GM12801 (cell line): ENCODE measurements at regions not wholly inside any gene's neighbourhood (a gene's known extent, or its start where the extent isn't known, plus 50 kb on each side); places are given as distances from the start of the nearest gene placed in this dataset.

Source experiments
- TF ChIP-seq, protein P1 (sequence below): IDR thresholded peaks from one replicate; pipeline ENCODE4 v1.5.1; 2011; ENCODE audit warnings: control low read depth; ENCODE audit not compliant: insufficient read length; ENCODE audit errors: extremely low read depth

DNA sequence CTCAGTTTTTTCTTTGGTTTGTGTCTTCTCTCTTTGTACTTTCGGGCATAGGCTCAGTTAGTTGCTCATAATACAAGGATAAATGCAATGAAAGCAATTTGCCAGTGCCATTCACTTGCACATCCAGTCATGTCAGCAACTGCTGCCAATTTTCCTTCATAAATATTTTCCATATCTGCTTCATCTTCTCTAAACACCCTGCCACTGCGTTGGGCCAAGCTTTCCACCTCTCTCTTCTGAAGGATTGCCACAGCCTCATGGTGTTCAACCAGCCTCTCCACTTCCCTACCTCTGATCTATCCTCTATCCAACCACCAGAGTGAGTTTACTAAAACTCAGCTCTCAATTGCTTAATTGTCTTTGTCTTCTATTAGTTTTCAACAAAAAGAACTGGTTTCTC is 192.5 kb upstream of the ZNF462 start:
- TF ChIP-seq, protein P1, sequence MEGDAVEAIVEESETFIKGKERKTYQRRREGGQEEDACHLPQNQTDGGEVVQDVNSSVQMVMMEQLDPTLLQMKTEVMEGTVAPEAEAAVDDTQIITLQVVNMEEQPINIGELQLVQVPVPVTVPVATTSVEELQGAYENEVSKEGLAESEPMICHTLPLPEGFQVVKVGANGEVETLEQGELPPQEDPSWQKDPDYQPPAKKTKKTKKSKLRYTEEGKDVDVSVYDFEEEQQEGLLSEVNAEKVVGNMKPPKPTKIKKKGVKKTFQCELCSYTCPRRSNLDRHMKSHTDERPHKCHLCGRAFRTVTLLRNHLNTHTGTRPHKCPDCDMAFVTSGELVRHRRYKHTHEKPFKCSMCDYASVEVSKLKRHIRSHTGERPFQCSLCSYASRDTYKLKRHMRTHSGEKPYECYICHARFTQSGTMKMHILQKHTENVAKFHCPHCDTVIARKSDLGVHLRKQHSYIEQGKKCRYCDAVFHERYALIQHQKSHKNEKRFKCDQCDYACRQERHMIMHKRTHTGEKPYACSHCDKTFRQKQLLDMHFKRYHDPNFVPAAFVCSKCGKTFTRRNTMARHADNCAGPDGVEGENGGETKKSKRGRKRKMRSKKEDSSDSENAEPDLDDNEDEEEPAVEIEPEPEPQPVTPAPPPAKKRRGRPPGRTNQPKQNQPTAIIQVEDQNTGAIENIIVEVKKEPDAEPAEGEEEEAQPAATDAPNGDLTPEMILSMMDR: no peak

GRCh38 chr9:106675780-106676179 is 187.2 kb upstream of the ZNF462 start:
- TF ChIP-seq, protein P1: no peak

GRCh38 chr9:106677374-106677773 is 185.6 kb upstream of the ZNF462 start:
- TF ChIP-seq, protein P1: no peak

GRCh38 chr9:106677830-106678229 is 185.1 kb upstream of the ZNF462 start:
- TF ChIP-seq, protein P1: no peak

DNA sequence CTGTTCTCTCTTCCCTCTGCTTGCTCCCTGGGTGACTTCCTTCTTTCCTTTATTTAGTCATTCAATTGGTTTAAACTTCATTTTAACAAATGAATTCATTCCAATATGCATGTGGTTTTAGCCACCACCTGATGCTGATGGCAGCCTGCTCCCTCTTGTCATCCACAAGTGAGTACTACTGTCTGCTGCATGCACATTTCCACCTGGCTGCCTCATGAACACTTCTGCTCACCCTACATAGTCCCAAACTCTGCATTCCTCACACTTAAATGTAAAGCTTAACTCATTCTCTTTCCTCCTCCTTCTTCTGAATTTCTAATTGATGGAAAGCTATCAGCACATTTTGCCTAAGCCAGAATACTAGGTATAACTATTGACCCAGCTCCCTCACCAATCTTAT is 184.7 kb upstream of the ZNF462 start:
- TF ChIP-seq, protein P1: no peak

DNA sequence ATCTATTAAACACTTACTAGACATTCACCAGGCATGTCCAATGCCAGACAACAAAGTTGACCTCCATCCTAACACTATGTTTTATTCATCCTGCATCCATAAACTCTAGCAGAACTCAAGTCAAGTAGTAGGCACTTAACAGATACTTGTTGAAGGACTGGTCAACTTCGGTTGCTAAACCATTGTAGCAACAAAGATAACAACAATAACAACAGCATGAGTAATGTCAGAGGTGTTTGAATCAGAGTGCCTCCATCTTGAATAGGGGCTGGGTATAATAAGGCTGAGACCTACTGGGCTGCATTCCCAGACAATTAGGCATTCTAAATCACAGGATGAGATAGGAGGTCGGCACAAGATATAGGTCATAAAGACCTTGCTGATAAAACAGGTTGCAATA is 180.5 kb upstream of the ZNF462 start:
- TF ChIP-seq, protein P1: no peak

GRCh38 chr9:106683454-106683853 is 179.5 kb upstream of the ZNF462 start:
- TF ChIP-seq, protein P1: no peak
